ENCODE measurements at regions not wholly inside any gene's neighbourhood (a gene's known extent, or its start where the extent isn't known, plus 50 kb on each side); places are given as distances from the start of the nearest gene placed in this dataset.

- no peak for TF ChIP-seq CTCF (conservative IDR thresholded peaks at IDR 0.05)
- H2BK5ac ChIP-seq (ENCODE audit: insufficient read length, low read length): no peak overlapping the region
- no peaks in the 10 kb centered on the region for H4K20me1 ChIP-seq (ENCODE audit: control insufficient read depth, insufficient read depth, insufficient read length)
- H3K9me3 Mint-ChIP-seq: no peaks in the 10 kb centered on the region
- no peak overlapping the region for H3K18ac ChIP-seq (ENCODE audit: insufficient read length, low read depth, low read length)
- no peaks in the 10 kb centered on the region for H3K79me1 ChIP-seq (ENCODE audit: insufficient read depth, low read depth, low read length, poor library complexity, severe bottlenecking)
- no peak overlapping the region for H3K27ac ChIP-seq (ENCODE audit: insufficient read length, low read depth, low read length)
- no peak overlapping the region for H3K23ac ChIP-seq (ENCODE audit: insufficient read length, low read depth, low read length)
- H4K8ac ChIP-seq (replicated peaks; ENCODE audit: insufficient read length, low read depth, low read length): no peak overlapping the region
- H4K5ac ChIP-seq (ENCODE audit: insufficient read length, low read depth, low read length): no peak overlapping the region
- no peak overlapping the region for H3K4ac ChIP-seq (ENCODE audit: low read depth, low read length)
- no peaks in the 10 kb centered on the region for H3K9me3 ChIP-seq (ENCODE audit: control insufficient read depth, low read depth, low read length)
- no peak overlapping the region for H4K91ac ChIP-seq (ENCODE audit: insufficient read length, low read depth, low read length)
- H3T11ph ChIP-seq (ENCODE audit: low read length): no peak overlapping the region
- H2AFZ ChIP-seq (ENCODE audit: low read length): no peak overlapping the region
- H3K27ac Mint-ChIP-seq: no peak overlapping the region
- H2BK120ac ChIP-seq (ENCODE audit: low read depth, low read length, poor library complexity, severe bottlenecking): no peak overlapping the region
- H3K14ac ChIP-seq (ENCODE audit: insufficient read depth, low read length): no peak overlapping the region
- no CpG with 5 or more reads among the region's 1 CpG for WGBS (ENCODE audit: extremely low coverage, insufficient read length, low lambda C conversion rate)
- H3K23me2 ChIP-seq (ENCODE audit: insufficient read length, low read depth, low read length, poor library complexity, severe bottlenecking): no peaks in the 10 kb centered on the region
- peaks cover 42% of the 10 kb centered on the region for H3K27me3 Mint-ChIP-seq (ENCODE audit: low read depth)
- no peak overlapping the region for H2AK5ac ChIP-seq (ENCODE audit: insufficient read length, low read length)
- no peaks in the 10 kb centered on the region; the same call in 1 of the 2 replicates for H3K4me1 ChIP-seq (ENCODE audit: insufficient read depth, low read length)
- peaks cover 17 to 21% of the 10 kb centered on the region in 2 experiments for H3K4me1 Mint-ChIP-seq
- H3K9ac ChIP-seq (ENCODE audit: extremely low read depth, insufficient read length, low read length): no peak overlapping the region
- DNase-seq: no peak
- no peaks in the 10 kb centered on the region for H3K27me3 ChIP-seq (ENCODE audit: insufficient read depth, low read length)
- no peak overlapping the region for H3K4me2 ChIP-seq (ENCODE audit: insufficient read depth, insufficient read length, low read length)
- H3K36me3 Mint-ChIP-seq (ENCODE audit: insufficient read depth in 1 of 3, low read depth in 3 of 3): no peaks in the 10 kb centered on the region
- H2BK12ac ChIP-seq (ENCODE audit: insufficient read length, low read depth, low read length): no peak overlapping the region
- no peak overlapping the region for H3K4me3 Mint-ChIP-seq
- H3K79me2 ChIP-seq (ENCODE audit: insufficient read depth, low read length): no peaks in the 10 kb centered on the region
- H2BK15ac ChIP-seq (ENCODE audit: low read depth, low read length): no peak overlapping the region
- no peak overlapping the region for H2BK20ac ChIP-seq (ENCODE audit: low read depth, low read length, poor library complexity, severe bottlenecking)
- H3K56ac ChIP-seq (ENCODE audit: insufficient read length, low read depth, low read length): no peak overlapping the region
These were observed 71.8 kb downstream of the RTL9 start for GRCh38 chrX:110430293-110431076.

Data from H9 (cell line).